MCF 10A (cell line): ENCODE measurements at regions not wholly inside any gene's neighbourhood (a gene's known extent, or its start where the extent isn't known, plus 50 kb on each side); places are given as distances from the start of the nearest gene placed in this dataset.

Experiments used
- BruUV-seq: library from RNA; stranded (reverse); fragments of 400-500 nt; replicated peaks from 2 replicates; lab custom pipeline; 2021; lab: Mats Ljungman, UMichigan
- CTCF ChIA-PET: fragments of 300-600 bp; sonication (Branson Sonifier 250); formaldehyde crosslinking; extraction: SDS; loops from one replicate; lab custom pipeline; 2021; ENCODE audit warnings: antibody characterized with exemption, inconsistent platforms; lab: Yijun Ruan, JAX
- POLR2A ChIA-PET: fragments of 300-600, 350-650 bp; sonication (Branson Sonifier 250); formaldehyde crosslinking; extraction: SDS; loops from one replicate; lab custom pipeline; 2020; ENCODE audit warnings: antibody characterized with exemption, inconsistent platforms; lab: Yijun Ruan, JAX
- DNase-seq: peaks from one replicate; pipeline ENCODE4 v3.0.0-alpha.2; 2018; ENCODE audit not compliant: unreplicated experiment
- H3K27ac Mint-ChIP-seq: one replicate; pipeline ENCODE4 v1.8.0; 2022; ENCODE audit warnings: mild to moderate bottlenecking, low read depth, mixed read lengths; ENCODE audit not compliant: unreplicated experiment
- H3K27me3 Mint-ChIP-seq: one replicate; pipeline ENCODE4 v1.8.0; 2022; ENCODE audit warnings: mixed read lengths; ENCODE audit not compliant: insufficient read depth, unreplicated experiment
- H3K36me3 Mint-ChIP-seq: one replicate; pipeline ENCODE4 v1.8.0; 2022; ENCODE audit warnings: mild to moderate bottlenecking, moderate library complexity, mixed read lengths; ENCODE audit not compliant: insufficient read depth, unreplicated experiment
- H3K4me1 Mint-ChIP-seq: one replicate; pipeline ENCODE4 v1.8.0; 2022; ENCODE audit warnings: mixed read lengths; ENCODE audit not compliant: insufficient read depth, unreplicated experiment
- H3K4me3 Mint-ChIP-seq: one replicate; pipeline ENCODE4 v1.8.0; 2022; ENCODE audit warnings: mild to moderate bottlenecking, moderate library complexity, mixed read lengths; ENCODE audit not compliant: unreplicated experiment
- H3K9me3 Mint-ChIP-seq: one replicate; pipeline ENCODE4 v1.8.0; 2022; ENCODE audit warnings: mixed read lengths; ENCODE audit not compliant: unreplicated experiment
- intact Hi-C: fragments of 100-400 bp; cut with micrococcal nuclease; formaldehyde crosslinking; loops from 2 replicates; pipeline ENCODE4 v1.14.1; 2022
- TF ChIP-seq, protein P1 (sequence below): fragments of 200-600 bp; IDR thresholded peaks from one replicate; pipeline ENCODE4 v1.8.0; 2022; ENCODE audit warnings: antibody characterized with exemption, mild to moderate bottlenecking; ENCODE audit not compliant: unreplicated experiment

- TF ChIP-seq, protein P1, sequence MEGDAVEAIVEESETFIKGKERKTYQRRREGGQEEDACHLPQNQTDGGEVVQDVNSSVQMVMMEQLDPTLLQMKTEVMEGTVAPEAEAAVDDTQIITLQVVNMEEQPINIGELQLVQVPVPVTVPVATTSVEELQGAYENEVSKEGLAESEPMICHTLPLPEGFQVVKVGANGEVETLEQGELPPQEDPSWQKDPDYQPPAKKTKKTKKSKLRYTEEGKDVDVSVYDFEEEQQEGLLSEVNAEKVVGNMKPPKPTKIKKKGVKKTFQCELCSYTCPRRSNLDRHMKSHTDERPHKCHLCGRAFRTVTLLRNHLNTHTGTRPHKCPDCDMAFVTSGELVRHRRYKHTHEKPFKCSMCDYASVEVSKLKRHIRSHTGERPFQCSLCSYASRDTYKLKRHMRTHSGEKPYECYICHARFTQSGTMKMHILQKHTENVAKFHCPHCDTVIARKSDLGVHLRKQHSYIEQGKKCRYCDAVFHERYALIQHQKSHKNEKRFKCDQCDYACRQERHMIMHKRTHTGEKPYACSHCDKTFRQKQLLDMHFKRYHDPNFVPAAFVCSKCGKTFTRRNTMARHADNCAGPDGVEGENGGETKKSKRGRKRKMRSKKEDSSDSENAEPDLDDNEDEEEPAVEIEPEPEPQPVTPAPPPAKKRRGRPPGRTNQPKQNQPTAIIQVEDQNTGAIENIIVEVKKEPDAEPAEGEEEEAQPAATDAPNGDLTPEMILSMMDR, result no peak
- H3K27me3 Mint-ChIP-seq, result peaks cover 15% of the 10 kb centered on the region
- H3K4me1 Mint-ChIP-seq, result peaks cover 8% of the 10 kb centered on the region
- DNase-seq, result peak; percentile 31
- H3K9me3 Mint-ChIP-seq, result no peaks in the 10 kb centered on the region
- POLR2A ChIA-PET, result interaction anchor here (1.8 kb wide), 1 partner anchor 19 kb away, joined by 7 read pairs; no protein-coding TSS in a partner anchor
- H3K36me3 Mint-ChIP-seq, result no peaks in the 10 kb centered on the region
- H3K4me3 Mint-ChIP-seq, result no peak overlapping the region
- intact Hi-C loops, result no loop called here
- no TSS peak for BruUV-seq
- CTCF ChIA-PET, result interaction anchor here (0.5 to 2.0 kb wide), 9 partner anchors 8 to 430 kb away, joined by 3 to 7 read pairs (median 3); no protein-coding TSS in a partner anchor
- no peak overlapping the region for H3K27ac Mint-ChIP-seq
Measured at GRCh38 chr3:59641169-59641899, 591.5 kb upstream of the CFAP20DC start.

- intact Hi-C loops, result no loop called here
- Mint-ChIP-seq H3K4me3 (no peak overlapping the region), H3K36me3 (no peaks in the 10 kb centered on the region), H3K9me3 (no peaks in the 10 kb centered on the region), H3K4me1 (no peaks in the 10 kb centered on the region), H3K27me3 (no peaks in the 10 kb centered on the region), H3K27ac (no peak overlapping the region)
- ChIA-PET CTCF (interaction anchor here (0.9 kb wide), 1 partner anchor 9 kb away, joined by 3 read pairs; no protein-coding TSS in a partner anchor), POLR2A (no interaction called here)
- TF ChIP-seq, protein P1, result no peak
- no TSS peak for BruUV-seq
- no peak for DNase-seq
Measured at GRCh38 chr3:59632760-59633573, 583.1 kb upstream of the CFAP20DC start.

DNA sequence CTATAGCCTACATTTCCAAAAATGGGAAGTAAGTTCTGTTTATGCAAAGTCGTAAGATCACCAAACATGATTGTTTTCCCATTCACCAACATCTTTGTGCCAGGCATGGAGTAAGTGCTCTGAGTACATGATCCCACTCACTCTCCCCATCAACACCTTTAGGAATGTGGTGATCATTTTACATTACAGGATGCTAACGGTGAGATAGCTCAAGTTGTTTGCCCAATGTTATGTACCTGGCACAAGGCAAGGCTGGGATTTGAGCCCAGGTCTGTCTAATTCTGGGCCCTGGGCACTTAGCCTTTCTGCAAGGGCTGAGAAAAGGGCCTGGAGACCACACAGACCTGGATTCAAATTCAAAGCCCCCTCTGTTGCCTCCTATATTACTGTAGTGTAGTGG is 581.7 kb upstream of the CFAP20DC start:
- BruUV-seq, result no TSS peak
- TF ChIP-seq, protein P1, result no peak
- POLR2A ChIA-PET, result no interaction called here

GRCh38 chr3:59621037-59621436 is 571.2 kb upstream of the CFAP20DC start:
- intact Hi-C loops, result no loop called here
- CTCF ChIA-PET, result interaction anchor here (0.7 kb wide), 1 partner anchor 58 kb away, joined by 3 read pairs; no protein-coding TSS in a partner anchor
- TF ChIP-seq, protein P1, result no peak
- no peaks in the 10 kb centered on the region for H3K4me1 Mint-ChIP-seq
- BruUV-seq, result no TSS peak
- POLR2A ChIA-PET, result no interaction called here
- H3K27me3 Mint-ChIP-seq, result no peaks in the 10 kb centered on the region
- no peak overlapping the region for H3K27ac Mint-ChIP-seq
- no peak for DNase-seq
- H3K4me3 Mint-ChIP-seq, result no peak overlapping the region
- H3K9me3 Mint-ChIP-seq, result peaks cover 8% of the 10 kb centered on the region
- no peaks in the 10 kb centered on the region for H3K36me3 Mint-ChIP-seq

More for the DNA sequence above, 581.7 kb upstream of the CFAP20DC start:
- Mint-ChIP-seq H3K9me3 (no peaks in the 10 kb centered on the region), H3K27me3 (no peaks in the 10 kb centered on the region), H3K4me1 (no peaks in the 10 kb centered on the region), H3K27ac (no peak overlapping the region), H3K36me3 (no peaks in the 10 kb centered on the region), H3K4me3 (no peak overlapping the region)
- intact Hi-C loops, result no loop called here
- CTCF ChIA-PET, result no interaction called here
- DNase-seq, result no peak
